Esophagus muscularis mucosa (tissue), 4 donors: ENCODE measurements at regions not wholly inside any gene's neighbourhood (a gene's known extent, or its start where the extent isn't known, plus 50 kb on each side); places are given as distances from the start of the nearest gene placed in this dataset.

Experiments
- DNase-seq: peaks from one replicate; pipeline ENCODE4 v3.0.0-alpha.2; 2017; ENCODE audit errors: extremely low spot score
- H3K27ac ChIP-seq, 4 donors: fragments of 200-600 bp; sonication (generic); replicated peaks in 1 of 4; 1 replicate in 3 of 4; 2 replicates in 1 of 4; pipeline ENCODE4 v1.5.1; 2016 to 2019; ENCODE audit warnings: mild to moderate bottlenecking in 1 of 4
- H3K27me3 ChIP-seq, 4 donors: fragments of 200-600 bp; sonication (generic); one replicate each; pipeline versions ENCODE4 v1.5.1 to v1.6.0; 2016 to 2019
- H3K36me3 ChIP-seq, 4 donors: fragments of 200-600 bp; sonication (generic); one replicate each; pipeline ENCODE4 v1.5.1; 2016 to 2019
- H3K4me1 ChIP-seq, 4 donors: fragments of 200-600 bp; sonication (generic); one replicate each; pipeline ENCODE4 v1.5.1; 2016 to 2019
- H3K4me3 ChIP-seq, 4 donors: fragments of 200-600 bp; sonication (generic); 1 replicate in 2 of 4; 2 replicates in 2 of 4; pipeline ENCODE4 v1.5.1; 2016 to 2019; ENCODE audit warnings: mild to moderate bottlenecking in 4 of 4, moderate library complexity in 1 of 4
- H3K9me3 ChIP-seq, 4 donors: fragments of 200-600 bp; sonication (generic); 1 replicate in 3 of 4; 2 replicates in 1 of 4; pipeline ENCODE4 v1.5.1; 2016 to 2019
- EP300 ChIP-seq: sonication (generic); formaldehyde crosslinking; IDR thresholded peaks from one replicate; pipeline ENCODE4 v1.6.1; 2017; ENCODE audit warnings: antibody characterized with exemption
- POLR2A ChIP-seq: fragments of 450-650 bp; IDR thresholded peaks from one replicate; pipeline ENCODE4 v1.6.1; 2017; ENCODE audit warnings: antibody characterized with exemption, moderate library complexity, mild to moderate bottlenecking, low read depth
- POLR2AphosphoS5 ChIP-seq, 2 donors: sonication (generic); formaldehyde crosslinking; IDR thresholded peaks; one replicate each; pipeline ENCODE4 v1.6.1; 2017; ENCODE audit warnings: antibody characterized with exemption in 2 of 2
- WGBS: methylation state at CpG from one replicate; pipeline ENCODE4 v1.1.5; 2018; 5-methylcytosine and 5-hydroxymethylcytosine counted together
- intact Hi-C: fragments of 100-400 bp; cut with DNase I; formaldehyde crosslinking; loops from one replicate; pipeline ENCODE4 v1.15.1; 2023
- TF ChIP-seq, protein P1 (sequence below), 3 experiments: fragments of 200-600 bp in 2 of 3; fragments of 450-650 bp in 1 of 3; sonication (generic) in 2 of 3; IDR thresholded peaks; one replicate each; pipeline ENCODE4 v1.5.1; 2017 to 2019; ENCODE audit warnings: antibody characterized with exemption in 3 of 3, mild to moderate bottlenecking in 2 of 3, moderate library complexity in 1 of 3

DNA sequence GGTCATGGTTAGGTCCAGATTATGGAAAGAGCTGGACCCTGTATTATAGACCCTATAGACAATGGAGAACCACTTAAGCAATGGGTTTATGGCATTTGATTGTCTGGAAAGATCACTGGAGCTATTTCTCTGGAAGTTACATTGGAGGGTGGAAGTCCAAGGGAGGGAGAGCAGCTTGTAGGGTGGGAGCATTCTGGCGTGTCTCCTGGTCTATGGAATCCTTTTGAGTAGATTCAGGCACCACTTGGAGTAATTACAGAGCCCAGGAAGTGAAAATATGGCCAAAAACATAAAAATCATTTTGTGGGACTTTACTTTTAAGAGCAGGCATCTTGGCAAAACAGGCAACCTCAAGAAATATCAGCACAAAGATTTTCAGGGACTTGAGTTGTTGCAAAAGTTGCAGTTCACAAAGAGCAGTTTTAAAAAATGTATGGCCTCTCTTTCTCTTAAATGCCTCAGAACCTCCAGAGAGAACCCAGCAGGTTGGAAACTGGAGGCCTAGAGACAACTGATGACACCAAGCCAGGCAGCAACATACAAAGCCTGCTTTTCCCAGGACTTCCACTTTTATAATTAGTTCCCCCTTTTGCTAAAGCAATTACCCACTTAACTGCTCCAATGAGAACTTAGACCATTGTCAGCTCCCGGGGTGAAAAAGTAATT is 331.0 kb downstream of the MYCN start:
- Histone ChIP-seq H3K4me1 (no peaks in the 10 kb centered on the region), H3K4me3 (no peak overlapping the region), H3K27me3 (no peaks in the 10 kb centered on the region), H3K36me3 (no peaks in the 10 kb centered on the region), H3K27ac (no peak overlapping the region), H3K9me3 (no peaks in the 10 kb centered on the region)
- intact Hi-C loops: no loop called here
- WGBS: 71% methylated on average over 2 of the region's 2 CpGs
- TF ChIP-seq POLR2A: no peak
- no peak for TF ChIP-seq POLR2AphosphoS5 (IDR thresholded peaks at IDR 0.05)
- TF ChIP-seq EP300: no peak
- DNase-seq: no peak

DNA sequence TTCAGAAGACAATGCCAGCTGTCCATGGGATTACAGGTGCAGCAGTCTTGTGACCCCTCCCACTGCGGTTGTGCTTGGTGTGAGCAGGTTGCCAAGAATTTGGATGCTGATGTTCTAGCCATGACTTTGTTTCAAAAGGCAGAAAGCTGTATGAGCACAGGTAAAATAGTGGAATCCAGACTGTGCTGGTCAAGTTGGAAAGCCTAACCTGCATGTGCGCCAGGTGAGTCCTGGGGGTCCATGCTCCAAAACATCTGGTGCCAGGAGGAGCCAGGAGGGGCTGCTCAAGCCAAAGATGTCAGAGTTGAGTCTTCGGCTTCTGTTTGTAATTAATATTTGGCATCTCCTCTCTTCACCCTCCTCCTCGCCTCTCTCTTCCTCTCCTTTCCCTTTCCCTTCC is 330.1 kb downstream of the MYCN start:
- intact Hi-C loops: no loop called here
- Histone ChIP-seq H3K4me3 (no peak overlapping the region), H3K27ac (no peak overlapping the region), H3K27me3 (no peaks in the 10 kb centered on the region), H3K4me1 (no peaks in the 10 kb centered on the region), H3K9me3 (no peaks in the 10 kb centered on the region), H3K36me3 (no peaks in the 10 kb centered on the region)
- WGBS: 91% methylated on average over 4 of the region's 4 CpGs
- TF ChIP-seq POLR2A: no peak
- TF ChIP-seq POLR2AphosphoS5 (IDR thresholded peaks at IDR 0.05): no peak
- TF ChIP-seq, protein P1, sequence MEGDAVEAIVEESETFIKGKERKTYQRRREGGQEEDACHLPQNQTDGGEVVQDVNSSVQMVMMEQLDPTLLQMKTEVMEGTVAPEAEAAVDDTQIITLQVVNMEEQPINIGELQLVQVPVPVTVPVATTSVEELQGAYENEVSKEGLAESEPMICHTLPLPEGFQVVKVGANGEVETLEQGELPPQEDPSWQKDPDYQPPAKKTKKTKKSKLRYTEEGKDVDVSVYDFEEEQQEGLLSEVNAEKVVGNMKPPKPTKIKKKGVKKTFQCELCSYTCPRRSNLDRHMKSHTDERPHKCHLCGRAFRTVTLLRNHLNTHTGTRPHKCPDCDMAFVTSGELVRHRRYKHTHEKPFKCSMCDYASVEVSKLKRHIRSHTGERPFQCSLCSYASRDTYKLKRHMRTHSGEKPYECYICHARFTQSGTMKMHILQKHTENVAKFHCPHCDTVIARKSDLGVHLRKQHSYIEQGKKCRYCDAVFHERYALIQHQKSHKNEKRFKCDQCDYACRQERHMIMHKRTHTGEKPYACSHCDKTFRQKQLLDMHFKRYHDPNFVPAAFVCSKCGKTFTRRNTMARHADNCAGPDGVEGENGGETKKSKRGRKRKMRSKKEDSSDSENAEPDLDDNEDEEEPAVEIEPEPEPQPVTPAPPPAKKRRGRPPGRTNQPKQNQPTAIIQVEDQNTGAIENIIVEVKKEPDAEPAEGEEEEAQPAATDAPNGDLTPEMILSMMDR (IDR thresholded peaks at IDR 0.05): no peak
- TF ChIP-seq EP300: no peak
- no peak for DNase-seq

DNA sequence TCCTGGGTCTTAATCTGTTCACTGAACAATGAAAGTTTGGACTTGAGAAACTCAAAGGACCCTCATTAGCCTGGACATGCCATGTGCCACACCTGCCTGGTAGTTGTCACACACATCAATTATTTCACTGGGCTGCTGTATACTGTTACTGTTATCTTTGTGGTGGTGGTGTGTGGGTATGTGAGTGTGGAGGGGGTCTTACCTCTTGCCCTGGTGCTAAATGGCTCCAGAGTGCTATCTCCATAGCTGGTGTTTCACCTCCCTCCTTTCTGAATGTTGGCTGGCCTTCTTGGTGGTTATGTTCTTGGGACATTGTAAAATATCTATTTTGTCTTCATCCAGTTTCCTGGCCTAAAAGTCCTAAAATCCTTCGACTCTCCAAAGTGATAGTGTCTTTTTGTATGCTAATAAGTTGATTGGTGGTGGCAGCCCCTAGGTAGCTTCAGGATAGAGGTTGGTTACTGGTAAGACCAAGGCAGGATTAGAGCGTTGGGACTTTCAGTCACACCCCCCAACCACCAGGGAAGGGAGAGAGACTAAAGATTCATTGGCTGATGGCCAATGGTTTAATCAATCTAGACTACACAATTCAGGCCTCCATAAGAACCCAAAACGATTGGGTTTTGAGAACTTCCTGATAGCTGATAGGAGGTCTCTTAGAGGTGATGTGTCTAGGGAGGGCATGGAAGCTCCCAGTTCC is 328.1 kb downstream of the MYCN start:
- DNase-seq: no peak
- intact Hi-C loops: no loop called here
- Histone ChIP-seq H3K27ac (no peak overlapping the region), H3K9me3 (no peaks in the 10 kb centered on the region), H3K27me3 (no peaks in the 10 kb centered on the region), H3K36me3 (no peaks in the 10 kb centered on the region), H3K4me3 (no peak overlapping the region), H3K4me1 (no peaks in the 10 kb centered on the region)
- WGBS: 85% methylated on average over 3 of the region's 3 CpGs
- TF ChIP-seq POLR2AphosphoS5 (IDR thresholded peaks at IDR 0.05) (no peak), POLR2A (no peak), EP300 (no peak)
- TF ChIP-seq, protein P1 (IDR thresholded peaks at IDR 0.05): no peak

DNA sequence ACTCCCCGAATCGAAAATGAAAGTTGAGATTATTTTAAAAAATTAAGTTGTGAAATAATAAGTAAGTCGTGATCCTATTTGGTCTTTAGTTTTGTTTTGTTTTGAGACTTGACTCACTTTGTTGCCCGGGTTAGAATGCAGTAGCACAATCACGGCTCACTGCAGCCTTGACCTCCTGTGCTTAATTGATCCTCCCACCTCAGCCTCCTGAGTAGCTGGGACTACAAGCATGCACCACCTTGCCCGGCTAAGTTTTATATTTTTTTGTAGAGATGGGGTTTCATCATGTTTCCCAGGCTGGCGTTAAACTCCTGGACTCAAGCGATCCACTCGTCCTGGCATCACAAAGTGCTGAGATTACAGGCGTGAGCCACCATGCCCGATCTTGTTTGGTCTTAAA is 326.2 kb downstream of the MYCN start:
- Histone ChIP-seq H3K36me3 (no peaks in the 10 kb centered on the region), H3K4me1 (no peaks in the 10 kb centered on the region), H3K9me3 (no peaks in the 10 kb centered on the region), H3K27me3 (no peaks in the 10 kb centered on the region), H3K4me3 (no peak overlapping the region), H3K27ac (no peak overlapping the region)
- TF ChIP-seq EP300 (no peak), POLR2A (no peak), POLR2AphosphoS5 (IDR thresholded peaks at IDR 0.05) (no peak)
- TF ChIP-seq, protein P1 (IDR thresholded peaks at IDR 0.05): no peak
- intact Hi-C loops: no loop called here
- WGBS: 94% methylated on average over 11 of the region's 11 CpGs
- DNase-seq: no peak

DNA sequence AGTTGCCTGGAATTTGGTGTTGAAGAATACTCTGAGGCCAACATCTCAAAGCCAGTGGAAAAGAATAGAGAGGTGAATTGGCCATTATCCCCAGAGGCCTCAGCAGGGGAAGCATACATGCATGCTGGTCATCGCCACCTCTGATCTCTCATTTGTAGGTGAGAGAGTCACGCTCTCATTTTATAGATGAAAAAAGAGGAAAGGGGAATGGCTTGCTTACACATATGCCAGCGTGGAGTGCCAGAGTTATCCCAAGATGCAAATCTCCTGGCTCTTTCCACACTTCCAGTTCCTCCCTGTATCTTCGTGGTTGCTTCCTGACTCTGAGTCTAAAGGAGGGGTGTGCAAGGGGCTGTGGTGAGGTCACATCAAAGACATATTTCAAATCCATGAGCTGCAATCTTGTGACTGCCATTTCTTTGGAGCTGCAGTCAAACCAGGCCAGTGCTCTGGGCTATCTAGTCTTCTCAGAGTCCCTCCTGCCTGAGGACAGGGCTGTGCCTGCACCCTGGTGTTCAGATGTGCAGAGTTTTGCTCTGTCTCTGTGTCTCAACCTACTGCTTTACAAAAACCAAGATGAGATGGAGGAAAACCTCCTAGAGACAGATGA is 324.7 kb downstream of the MYCN start:
- DNase-seq: no peak
- intact Hi-C loops: no loop called here
- Histone ChIP-seq H3K4me3 (no peak overlapping the region), H3K27me3 (no peaks in the 10 kb centered on the region), H3K36me3 (no peaks in the 10 kb centered on the region), H3K4me1 (no peaks in the 10 kb centered on the region), H3K27ac (no peak overlapping the region), H3K9me3 (no peaks in the 10 kb centered on the region)
- WGBS: 78% methylated on average over 4 of the region's 4 CpGs
- TF ChIP-seq POLR2A: no peak
- no peak for TF ChIP-seq EP300
- TF ChIP-seq POLR2AphosphoS5 (IDR thresholded peaks at IDR 0.05): no peak
- TF ChIP-seq, protein P1 (IDR thresholded peaks at IDR 0.05): no peak
